GM18502 (cell line): ENCODE measurements at regions not wholly inside any gene's neighbourhood (a gene's known extent, or its start where the extent isn't known, plus 50 kb on each side); places are given as distances from the start of the nearest gene placed in this dataset.
"Not testable (repeated sequence)": the region's sequence is repeated elsewhere in the genome, so short reads cannot be mapped to it uniquely, and the experiment has no call there.

Experiments used
- ATAC-seq: cut with Tn5 transposase; IDR thresholded peaks from one replicate; pipeline ENCODE4 v1.9.1; 2021; ENCODE audit warnings: mild to moderate bottlenecking; ENCODE audit not compliant: unreplicated experiment, poor library complexity

DNA sequence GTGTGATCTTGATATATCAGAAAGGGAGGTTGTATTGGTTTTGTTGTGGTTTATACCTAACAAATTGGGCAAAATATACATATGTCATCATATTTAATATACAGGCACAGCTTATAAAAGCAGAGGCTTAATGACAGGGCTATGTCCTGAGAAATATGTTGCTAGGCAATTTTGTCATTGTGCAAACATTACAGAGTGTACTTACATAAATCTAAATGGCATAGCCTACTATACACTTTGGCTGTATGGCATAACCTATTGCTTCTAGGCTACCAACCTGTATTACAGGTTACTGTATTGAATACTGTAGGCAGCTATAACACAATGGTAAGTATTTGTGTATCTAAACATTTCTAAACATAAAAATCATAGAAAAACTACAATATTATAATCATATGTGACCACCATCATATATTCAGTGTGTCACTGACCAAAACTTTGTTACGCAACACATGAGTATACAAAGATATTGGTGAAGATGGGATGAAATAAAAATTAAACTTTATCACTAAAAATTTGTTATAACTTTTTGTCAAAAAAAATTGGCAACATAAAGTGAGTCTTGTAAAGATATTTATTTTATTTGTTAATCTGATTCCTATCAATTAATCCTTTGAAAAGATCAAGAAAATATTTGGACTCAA, 414.0 kb upstream of the HS3ST1 start:
- ATAC-seq, result no peak

DNA sequence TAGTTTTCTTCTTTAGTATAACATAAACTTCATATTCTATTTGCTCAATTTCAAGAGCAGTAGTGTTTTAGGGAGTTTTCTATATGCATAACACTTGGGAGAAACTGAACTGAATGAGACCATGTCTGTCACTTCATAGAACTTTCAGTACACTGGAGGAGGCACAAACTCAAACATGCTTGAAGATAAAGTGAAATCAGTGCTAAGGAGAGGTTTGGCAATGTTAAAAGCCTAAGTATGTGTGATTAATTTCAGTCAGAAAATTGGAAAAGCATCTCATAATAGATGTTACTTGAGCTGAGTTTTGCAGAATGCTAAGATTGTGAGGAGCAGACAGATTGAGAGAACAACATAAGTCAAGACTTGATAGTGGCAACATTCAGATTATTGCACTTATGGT, 411.2 kb upstream of the HS3ST1 start:
- ATAC-seq, result no peak

DNA sequence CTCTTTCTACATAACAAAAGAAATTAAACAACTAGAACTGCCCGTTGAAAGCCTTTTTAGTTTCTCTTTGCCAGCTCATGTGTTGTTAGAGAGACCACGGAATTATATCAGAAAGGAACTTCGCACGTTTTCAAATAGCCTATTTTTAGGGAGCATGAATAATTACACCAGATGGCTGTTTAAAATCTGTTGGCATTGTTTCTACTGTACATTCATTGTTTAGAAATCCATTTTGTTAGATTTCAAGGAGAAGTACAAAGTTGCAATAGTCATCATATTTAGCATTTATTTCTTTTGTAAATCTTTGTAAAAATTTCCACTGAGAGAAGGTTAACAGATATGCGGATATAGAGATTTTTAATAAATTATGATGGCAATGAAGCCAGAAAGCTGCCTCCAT, 403.0 kb upstream of the HS3ST1 start:
- no peak for ATAC-seq

DNA sequence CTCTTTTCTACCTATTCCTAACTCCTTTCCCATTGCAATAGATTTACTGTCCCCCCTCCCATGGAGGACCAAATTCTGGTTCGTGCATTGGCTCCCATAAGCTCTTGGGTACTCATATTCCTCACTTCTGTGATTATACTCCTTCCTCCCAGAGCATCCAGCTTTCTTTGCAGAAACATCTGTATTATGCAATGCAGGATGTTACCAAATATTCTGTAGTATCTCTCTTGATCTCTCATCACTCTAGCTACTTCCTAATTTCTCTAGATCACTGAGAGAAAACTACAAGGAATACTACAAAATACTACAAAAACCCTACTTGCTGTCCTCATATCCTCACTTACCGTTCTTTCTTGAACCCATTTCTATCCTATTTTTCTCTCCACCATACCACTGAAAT, 395.9 kb upstream of the HS3ST1 start:
- ATAC-seq, result no peak

DNA sequence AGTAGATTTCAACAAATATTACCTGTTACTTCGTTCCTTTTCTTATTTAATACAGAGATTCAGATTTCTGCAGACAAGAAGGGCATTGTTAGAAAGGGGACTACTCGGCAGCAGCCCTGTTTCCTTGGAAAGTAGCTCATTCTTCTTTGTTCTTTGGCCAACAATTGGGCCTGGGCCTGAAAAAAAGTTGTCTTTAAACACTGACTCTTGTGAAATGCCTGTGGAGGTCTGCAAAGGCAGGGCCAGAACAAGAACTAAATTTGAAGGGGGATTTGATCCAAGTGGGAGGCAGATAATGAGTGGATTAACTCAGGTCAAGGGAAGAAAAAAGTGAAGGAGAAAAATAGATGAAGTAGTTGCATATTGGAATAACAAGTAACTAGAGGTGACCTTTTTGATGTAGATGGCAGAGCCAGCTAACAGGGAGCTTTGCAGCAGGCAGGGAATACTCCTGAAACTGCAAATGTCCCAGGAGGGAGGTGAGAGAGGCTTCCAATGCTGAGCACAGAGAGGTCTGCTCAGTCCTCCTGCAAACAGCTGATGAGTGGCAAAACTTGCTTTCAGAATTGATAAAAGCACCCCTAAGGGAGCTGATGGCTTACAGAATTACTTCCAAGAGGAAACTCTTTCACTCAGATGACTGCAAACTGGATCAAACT, 393.2 kb upstream of the HS3ST1 start:
- no peak for ATAC-seq

DNA sequence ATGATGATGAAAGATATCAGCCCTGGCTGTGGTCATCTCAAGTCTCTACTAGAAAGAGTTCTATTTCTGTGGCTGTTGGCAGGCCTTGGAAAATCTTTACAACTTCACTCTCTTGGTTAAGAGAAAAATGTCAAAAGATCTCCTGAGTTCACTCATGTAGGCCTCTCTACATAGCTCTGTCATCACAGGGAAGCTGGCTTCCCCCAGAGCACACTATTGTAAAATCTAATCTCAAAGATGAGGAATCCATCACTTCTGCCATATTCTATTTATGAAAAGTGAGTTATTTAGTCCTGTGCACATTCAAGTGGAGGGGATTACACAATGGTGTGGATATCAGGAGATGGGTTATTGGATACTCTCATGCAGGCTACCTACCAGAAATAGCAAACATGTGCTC, 388.4 kb upstream of the HS3ST1 start:
- ATAC-seq, result no peak

DNA sequence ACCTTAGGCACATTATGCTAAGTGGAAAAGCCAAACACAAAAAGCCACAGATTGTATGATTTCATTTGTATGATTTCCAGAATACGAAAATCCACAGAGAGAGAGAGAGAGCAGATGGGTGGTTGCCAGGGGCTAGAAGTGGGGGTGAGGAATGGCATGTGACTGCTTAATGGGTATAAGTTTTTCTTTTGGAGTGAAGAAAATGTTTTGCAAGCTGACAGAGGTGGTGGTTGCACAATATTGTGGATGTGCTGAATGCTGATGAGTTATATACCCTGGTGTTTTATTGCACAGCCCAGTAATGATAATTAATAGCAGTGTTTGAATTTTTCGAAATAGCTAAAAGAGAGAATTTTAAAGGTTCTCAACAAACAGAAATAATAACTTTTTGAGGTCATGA, 386.1 kb upstream of the HS3ST1 start:
- no peak for ATAC-seq

DNA sequence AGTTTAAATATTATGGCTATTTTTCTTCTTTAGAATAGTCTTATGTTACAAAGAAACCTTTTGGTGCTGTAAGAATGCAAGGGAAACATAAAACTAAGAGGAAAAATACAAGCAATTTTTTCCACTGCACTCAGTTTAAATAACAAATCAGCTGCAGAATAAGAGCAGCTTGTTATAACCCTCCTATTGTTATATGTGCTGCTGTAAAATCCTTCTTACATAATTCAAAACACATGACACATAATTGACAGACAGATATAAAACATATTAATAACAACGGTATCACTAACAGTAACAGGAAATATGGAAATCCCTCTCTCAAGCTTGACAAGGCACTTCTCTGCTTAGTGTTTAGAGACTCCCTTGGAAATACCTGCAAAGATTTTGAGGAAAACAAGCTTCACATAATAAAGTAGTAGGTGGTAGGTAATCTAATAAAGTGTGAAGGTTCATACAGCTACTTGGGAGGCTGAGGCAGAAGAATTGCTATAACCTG, 385.3 kb upstream of the HS3ST1 start:
- no peak for ATAC-seq

DNA sequence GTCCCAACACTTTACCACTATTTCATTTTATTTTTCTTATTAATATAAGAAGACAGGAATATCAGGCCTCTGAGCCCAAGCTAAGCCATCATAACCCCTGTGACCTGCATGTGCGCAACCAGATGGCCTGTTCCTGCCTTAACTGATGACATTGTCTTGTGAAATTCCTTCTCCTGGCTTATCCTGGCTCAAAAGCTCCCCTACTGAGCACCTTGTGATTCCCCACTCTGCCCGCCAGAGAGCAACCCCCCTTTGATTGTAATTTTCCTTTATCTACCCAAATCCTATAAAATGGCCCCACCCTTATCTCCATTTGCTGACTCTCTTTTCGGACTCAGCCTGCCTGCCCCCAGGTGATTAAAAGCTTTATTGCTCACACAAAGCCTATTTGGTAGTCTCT, 382.8 kb upstream of the HS3ST1 start:
- not testable (repeated sequence) for ATAC-seq

DNA sequence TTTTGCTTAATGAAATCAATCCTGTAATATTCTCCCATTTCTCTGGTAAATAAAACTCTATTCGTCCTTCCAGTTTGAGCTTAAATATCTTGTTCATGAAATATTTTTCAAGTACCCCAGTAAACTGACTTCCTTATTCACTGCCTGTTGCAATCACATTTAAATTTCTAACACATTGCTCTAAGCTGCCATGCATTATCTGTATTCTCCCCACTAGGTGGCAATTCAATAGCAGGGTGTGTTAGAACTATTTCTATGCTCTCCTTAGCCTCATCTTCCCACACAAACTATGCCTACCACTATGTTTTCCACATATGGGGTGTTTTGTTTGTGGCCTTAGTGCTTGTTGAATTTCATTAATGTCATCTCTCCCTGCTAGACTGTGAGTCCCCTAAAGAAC, 377.1 kb upstream of the HS3ST1 start:
- ATAC-seq, result peak; percentile 64

DNA sequence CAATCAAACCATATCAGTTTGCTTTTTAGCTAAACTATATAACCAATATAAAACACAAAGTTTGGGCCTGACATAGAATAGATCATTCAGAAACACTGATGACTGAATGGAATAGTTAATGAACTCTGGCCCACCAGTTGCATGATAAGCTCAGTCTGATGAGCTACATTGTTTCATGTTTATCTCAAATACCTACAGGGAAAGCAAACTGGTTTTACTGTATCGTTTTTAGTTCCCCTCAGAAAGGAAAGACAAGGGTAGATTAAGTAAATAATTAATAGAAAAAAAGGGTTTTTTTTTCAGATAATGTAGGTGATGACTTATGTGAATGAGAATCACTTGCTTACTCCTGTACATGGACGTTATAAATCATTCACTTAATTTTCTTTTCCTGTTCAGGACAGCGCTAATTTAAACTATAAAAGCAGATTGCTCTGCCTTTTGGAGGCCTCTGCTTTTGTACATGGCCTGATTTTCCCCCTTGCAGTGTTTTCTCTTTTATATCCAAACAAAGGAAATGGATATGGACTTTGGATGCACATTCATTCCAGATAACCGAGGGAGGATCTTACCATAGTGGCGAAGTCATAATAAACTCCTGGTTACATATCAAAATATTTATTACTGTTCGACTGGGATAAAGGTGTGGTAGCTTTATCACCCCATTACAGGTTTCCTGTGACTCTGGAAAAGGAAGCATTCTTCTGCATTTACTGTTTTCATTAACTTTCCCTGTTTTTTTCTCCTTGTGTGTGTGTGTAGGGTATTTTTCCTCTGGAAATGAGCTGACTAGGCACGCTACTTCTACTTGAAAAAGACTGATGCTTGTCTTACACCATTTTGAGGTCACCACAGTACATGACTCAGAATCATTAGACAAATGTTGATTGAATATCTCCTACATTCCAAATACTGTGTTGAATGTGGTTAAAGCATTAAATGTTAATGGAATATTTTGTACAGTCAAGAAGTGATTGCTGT, 373.1 kb upstream of the HS3ST1 start:
- ATAC-seq, result no peak

DNA sequence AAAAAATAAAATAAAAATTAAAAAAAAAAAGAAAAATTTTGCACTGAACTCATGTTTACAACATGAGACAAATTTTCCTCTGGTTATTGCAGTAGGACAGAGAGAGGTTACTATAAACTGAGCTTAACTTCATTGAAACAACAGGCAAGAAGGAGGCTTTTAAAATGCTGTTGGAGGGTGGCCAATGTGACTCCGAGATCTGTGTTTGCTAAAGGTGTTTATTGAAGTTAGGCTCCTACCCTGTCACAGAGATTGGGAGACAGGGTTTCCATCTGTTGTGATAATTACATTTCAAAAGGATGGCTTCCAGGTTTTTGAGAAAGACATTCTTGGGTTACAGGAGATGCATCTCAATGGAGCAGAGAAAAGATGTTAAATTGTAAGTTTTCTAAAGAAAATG, 370.5 kb upstream of the HS3ST1 start:
- ATAC-seq, result no peak

DNA sequence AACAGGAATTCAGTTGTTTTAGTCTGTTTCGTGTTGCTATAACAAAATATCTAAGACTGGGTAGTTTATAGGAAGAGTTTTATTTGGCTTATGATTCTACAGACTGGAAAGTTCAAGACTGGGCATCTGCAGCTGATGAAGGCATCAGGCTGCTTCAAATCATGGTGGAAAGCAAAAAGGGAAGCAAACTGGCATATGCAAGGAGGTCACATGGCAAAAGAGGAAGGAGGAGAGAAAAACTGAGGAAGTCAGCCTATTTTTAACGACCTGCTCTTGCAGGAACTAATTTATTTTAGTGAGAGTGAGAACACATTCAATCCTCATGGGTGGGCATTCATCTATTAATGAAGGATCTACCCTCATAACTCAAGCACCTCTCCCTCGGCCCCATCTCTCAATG, 363.1 kb upstream of the HS3ST1 start:
- no peak for ATAC-seq

DNA sequence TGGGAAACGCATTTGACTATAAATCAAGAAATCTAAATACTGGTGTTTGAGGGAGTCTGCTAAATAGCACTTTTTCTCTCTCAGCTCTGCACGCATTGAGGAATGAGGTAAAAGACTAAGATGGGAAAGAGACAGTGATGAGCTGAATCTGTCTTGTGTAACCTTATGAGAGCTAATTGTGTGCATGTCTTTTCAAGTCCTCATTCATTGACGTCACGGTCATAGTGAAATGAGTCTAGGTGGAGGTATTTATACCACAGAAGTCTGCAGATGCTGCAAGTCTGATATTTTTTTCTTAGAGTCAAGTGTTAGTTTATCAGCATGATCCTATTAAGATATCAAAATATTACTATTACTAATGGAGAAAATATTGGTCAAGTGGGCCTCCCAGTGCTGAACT, 361.5 kb upstream of the HS3ST1 start:
- ATAC-seq, result no peak

DNA sequence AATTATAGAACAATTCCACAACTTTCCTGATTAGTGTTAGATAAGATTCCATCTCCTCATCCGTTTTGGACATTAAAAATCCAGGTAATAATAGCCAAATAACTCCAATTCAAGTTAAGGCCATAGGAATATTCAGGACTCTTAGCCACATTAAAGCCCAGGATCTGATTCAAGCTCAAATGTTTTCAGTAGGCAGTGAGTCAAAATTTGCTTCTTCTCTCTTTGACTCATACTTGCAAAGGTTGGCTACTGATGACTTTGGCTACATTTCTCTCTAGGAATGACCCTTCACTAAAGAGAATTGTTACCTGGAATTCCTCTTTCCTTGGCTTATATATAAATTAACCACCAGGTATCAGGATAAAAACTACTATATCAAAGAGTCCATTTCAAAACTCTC, 354.9 kb upstream of the HS3ST1 start:
- ATAC-seq, result no peak

DNA sequence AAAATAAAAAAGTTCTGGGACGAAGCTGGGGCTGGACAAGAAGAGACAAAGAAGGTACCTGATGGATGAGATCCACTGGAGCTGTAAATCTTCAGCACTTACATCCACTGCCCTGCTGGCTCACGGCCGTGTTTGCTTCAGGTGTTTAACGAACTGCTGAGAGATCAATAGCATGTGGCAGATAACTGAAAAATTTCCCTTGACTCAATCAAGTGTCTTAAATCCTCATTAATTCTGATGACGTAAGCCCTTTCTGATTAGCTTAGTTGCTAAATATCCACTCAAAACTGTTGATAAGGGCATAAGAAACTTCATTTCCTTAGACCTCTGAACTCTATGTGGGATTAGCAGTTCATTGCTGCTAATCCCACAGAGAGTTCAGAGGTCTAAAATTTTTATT, 354.2 kb upstream of the HS3ST1 start:
- ATAC-seq, result no peak

DNA sequence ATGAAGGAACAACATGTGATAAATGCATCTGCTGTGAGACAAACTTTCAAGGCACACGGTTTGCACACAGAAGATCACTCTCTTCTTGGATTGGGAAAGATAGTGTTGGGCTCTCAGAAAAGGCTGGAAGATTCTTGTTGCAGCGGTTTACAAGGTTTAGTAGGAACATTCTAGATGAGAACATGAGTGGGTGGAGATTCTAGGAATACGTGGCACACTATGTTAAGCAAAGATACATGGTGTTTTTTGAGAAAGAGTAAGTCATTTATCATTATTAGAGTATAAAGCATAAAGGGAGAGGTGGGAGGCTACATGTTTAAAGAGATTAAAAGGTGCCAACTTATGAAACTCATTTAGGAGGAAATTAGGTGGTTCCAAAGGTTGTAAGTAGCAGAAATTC, 348.8 kb upstream of the HS3ST1 start:
- ATAC-seq, result no peak

DNA sequence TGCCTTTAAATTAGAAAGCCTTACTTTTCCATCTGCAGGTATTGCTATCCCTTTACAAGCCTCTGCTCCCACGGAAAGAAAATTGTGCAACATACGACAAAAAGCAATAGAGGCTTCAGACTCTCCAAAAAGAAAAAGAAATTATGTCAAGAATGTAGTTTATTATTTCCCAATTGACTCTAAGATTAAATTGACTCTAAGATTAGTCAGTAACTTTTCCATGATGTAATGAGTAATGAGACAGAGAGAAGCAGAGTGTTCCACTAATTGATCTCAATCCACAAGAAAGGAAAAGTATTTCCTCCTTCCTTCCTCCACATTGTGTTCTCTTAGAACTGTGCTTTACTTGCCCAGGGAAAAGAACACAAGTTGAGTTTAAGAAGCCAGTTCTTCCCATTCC, 345.7 kb upstream of the HS3ST1 start:
- no peak for ATAC-seq

DNA sequence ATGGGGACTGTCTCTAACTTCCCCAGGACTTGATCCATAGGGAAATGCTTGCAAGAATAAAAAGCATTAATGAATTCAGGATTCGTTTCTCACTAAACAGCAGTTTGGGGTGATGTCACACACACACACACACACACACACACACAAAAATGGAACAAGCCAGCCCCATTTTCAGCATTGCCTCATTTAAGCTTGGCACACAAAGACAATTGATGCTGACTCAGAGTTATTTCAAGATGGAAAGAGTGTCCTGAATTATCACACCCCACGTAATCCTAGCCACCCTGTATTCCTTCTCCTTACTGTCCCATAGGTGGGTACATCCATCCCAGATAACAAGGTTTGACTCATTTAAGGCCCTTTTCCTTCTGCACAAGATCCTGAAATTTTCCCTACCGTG, 345.1 kb upstream of the HS3ST1 start:
- no peak for ATAC-seq

DNA sequence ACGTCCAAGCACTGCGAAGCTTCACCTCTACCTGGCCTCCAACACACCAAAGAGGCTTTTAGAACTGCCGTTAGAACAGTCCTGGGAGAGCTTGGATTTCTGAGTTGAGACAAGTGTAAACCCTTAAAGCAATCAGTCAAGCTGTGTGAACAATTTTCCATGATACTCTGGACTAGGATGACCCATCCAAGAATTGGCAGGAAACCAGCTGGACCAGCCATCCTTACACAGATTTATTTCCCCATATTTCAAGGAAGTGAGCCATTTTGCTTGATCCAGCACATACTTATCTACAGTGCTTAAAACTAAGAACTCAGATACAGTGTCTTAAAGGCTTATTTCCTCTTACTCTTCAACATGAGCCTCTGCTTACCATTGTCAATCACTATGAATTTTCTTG, 340.7 kb upstream of the HS3ST1 start:
- ATAC-seq, result no peak
